Breast epithelium (tissue), 4 donors: ENCODE measurements at regions not wholly inside any gene's neighbourhood (a gene's known extent, or its start where the extent isn't known, plus 50 kb on each side); places are given as distances from the start of the nearest gene placed in this dataset.

Source experiments
- DNase-seq, 2 donors: peaks; one replicate each; pipeline ENCODE4 v3.0.0-alpha.2; 2019; ENCODE audit warnings: low spot score in 2 of 2
- H3K27ac ChIP-seq, 2 donors: fragments of 200-600 bp; sonication (generic) in 1 of 2; one replicate each; pipeline ENCODE4 v1.5.1; 2016 to 2019; ENCODE audit warnings: mild to moderate bottlenecking in 1 of 2
- H3K27me3 ChIP-seq, 2 donors: fragments of 200-600 bp; sonication (generic) in 1 of 2; one replicate each; pipeline versions ENCODE4 v1.5.1 to v1.6.0; 2017 to 2019; ENCODE audit warnings: control low read depth in 1 of 2, mild to moderate bottlenecking in 1 of 2
- H3K36me3 ChIP-seq: fragments of 200-600 bp; one replicate; pipeline ENCODE4 v1.5.1; 2019
- H3K4me1 ChIP-seq, 2 donors: fragments of 200-600 bp; sonication (generic); one replicate each; pipeline ENCODE4 v1.5.1; 2016 to 2019; ENCODE audit warnings: control low read depth in 1 of 2
- H3K4me3 ChIP-seq, 3 donors: fragments of 200-600 bp; sonication (generic); 1 replicate in 2 of 3; 2 replicates in 1 of 3; pipeline ENCODE4 v1.5.1; 2016 to 2019; ENCODE audit warnings: mild to moderate bottlenecking in 3 of 3, moderate library complexity in 2 of 3
- H3K9me3 ChIP-seq, 2 donors: fragments of 200-600 bp; sonication (generic) in 1 of 2; one replicate each; pipeline ENCODE4 v1.5.1; 2016 to 2019; ENCODE audit warnings: control low read depth in 1 of 2
- CTCF ChIP-seq, 3 donors: fragments of 450-650 bp; IDR thresholded peaks; one replicate each; pipeline ENCODE4 v1.5.1; 2016 to 2017; ENCODE audit warnings: antibody characterized with exemption in 3 of 3, mild to moderate bottlenecking in 3 of 3, moderate library complexity in 3 of 3
- POLR2A ChIP-seq: fragments of 450-650 bp; IDR thresholded peaks from one replicate; pipeline ENCODE4 v1.6.1; 2016; ENCODE audit warnings: antibody characterized with exemption, mild to moderate bottlenecking, moderate library complexity
- POLR2AphosphoS5 ChIP-seq, 3 donors: sonication (generic); formaldehyde crosslinking; IDR thresholded peaks; one replicate each; pipeline ENCODE4 v1.6.1; 2017; ENCODE audit warnings: antibody characterized with exemption in 3 of 3
- intact Hi-C: fragments of 100-400 bp; cut with DNase I; formaldehyde crosslinking; loops from one replicate; pipeline ENCODE4 v1.15.1; 2023; ENCODE audit warnings: low total_unique reads

- DNase-seq, result no peak
- Histone ChIP-seq H3K9me3 (no peaks in the 10 kb centered on the region), H3K4me1 (no peaks in the 10 kb centered on the region), H3K27ac (no peak overlapping the region), H3K27me3 (no peaks in the 10 kb centered on the region), H3K4me3 (no peak overlapping the region), H3K36me3 (no peaks in the 10 kb centered on the region)
- intact Hi-C loops, result no loop called here
- TF ChIP-seq POLR2AphosphoS5 (IDR thresholded peaks at IDR 0.05) (no peak), POLR2A (no peak), CTCF (IDR thresholded peaks at IDR 0.05) (no peak)
Observed at GRCh38 chr2:102950371-102950946, 188.6 kb downstream of the TMEM182 start.

DNA sequence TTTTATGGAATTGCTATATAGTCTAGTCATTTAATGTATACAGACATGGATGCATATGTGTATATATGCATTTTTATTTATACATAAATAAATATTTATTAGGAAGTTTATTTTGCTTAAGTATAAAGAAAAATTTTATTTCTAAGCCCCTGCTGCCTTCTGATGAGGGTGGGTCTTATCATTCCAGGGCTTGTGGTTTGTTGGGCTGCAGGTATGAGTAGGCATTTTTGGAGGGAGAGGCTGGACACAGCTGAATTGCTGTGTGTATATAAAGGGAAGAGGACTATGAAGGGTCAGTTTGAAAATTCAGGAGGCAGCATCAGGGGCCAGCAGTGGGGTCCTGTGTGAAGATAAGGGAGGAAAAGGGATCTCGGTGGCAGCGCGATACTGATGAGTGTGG lies 189.4 kb downstream of the TMEM182 start:
- TF ChIP-seq POLR2A, result no peak
- no peak for TF ChIP-seq POLR2AphosphoS5 (IDR thresholded peaks at IDR 0.05)
- TF ChIP-seq CTCF (IDR thresholded peaks at IDR 0.05), result no peak
- Histone ChIP-seq H3K27ac (no peak overlapping the region), H3K27me3 (no peaks in the 10 kb centered on the region), H3K4me3 (no peak overlapping the region), H3K36me3 (no peaks in the 10 kb centered on the region), H3K9me3 (no peaks in the 10 kb centered on the region), H3K4me1 (no peaks in the 10 kb centered on the region)
- DNase-seq, result no peak
- intact Hi-C loops, result no loop called here

DNA sequence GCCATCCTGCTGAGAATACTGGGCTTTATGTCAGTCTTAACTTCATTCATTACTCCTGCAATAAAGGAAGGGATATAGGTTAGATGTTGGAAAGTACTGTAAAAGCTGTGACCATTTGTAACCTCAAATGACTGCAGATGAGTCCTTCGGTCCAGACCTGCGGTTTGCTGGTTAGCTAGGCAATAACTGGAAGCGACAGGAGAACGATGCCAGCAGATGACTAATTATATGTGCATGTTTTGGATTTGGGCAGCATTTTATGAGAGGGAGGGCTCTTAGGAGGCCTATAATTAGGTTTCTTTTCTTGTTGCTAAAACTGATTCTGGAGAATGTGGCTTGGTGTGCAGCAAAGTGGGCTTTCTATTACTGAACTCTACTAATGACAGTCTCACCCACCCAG lies 205.6 kb downstream of the TMEM182 start:
- intact Hi-C loops, result no loop called here
- TF ChIP-seq POLR2A (no peak), POLR2AphosphoS5 (IDR thresholded peaks at IDR 0.05) (no peak), CTCF (IDR thresholded peaks at IDR 0.05) (no peak)
- no peaks in the 10 kb centered on the region for H3K9me3 ChIP-seq
- no peaks in the 10 kb centered on the region for H3K36me3 ChIP-seq
- no peak for DNase-seq
- no peaks in the 10 kb centered on the region for H3K27me3 ChIP-seq
- no peak overlapping the region for H3K4me3 ChIP-seq
- no peaks in the 10 kb centered on the region for H3K4me1 ChIP-seq
- no peak overlapping the region for H3K27ac ChIP-seq

DNA sequence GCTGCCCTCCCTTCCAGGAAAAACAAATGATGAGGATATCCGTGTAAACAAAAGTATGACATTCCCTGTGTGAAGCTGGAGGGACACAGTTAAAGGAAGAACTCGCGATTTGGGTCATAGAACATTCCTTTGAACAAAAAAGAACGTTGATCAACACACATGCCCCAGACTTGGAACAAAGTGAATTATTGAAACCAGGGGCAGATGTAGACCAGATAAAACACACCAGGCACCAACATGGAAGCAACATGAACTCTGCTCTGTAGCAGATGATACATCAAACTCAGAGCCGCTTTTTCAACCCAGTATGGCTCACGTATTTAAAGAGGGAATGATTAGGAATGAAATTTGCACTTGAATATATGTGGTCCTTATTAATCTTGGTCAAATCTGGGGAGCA lies 206.5 kb downstream of the TMEM182 start:
- Histone ChIP-seq H3K27me3 (no peaks in the 10 kb centered on the region), H3K9me3 (no peaks in the 10 kb centered on the region), H3K27ac (no peak overlapping the region), H3K4me3 (no peak overlapping the region), H3K4me1 (no peaks in the 10 kb centered on the region), H3K36me3 (no peaks in the 10 kb centered on the region)
- DNase-seq, result no peak
- no peak for TF ChIP-seq POLR2A
- no peak for TF ChIP-seq POLR2AphosphoS5 (IDR thresholded peaks at IDR 0.05)
- TF ChIP-seq CTCF (IDR thresholded peaks at IDR 0.05), result no peak
- intact Hi-C loops, result no loop called here

GRCh38 chr2:102971701-102972100 lies 209.9 kb downstream of the TMEM182 start:
- Histone ChIP-seq H3K36me3 (no peaks in the 10 kb centered on the region), H3K9me3 (no peaks in the 10 kb centered on the region), H3K27ac (no peak overlapping the region), H3K4me1 (no peaks in the 10 kb centered on the region), H3K4me3 (no peak overlapping the region), H3K27me3 (no peaks in the 10 kb centered on the region)
- no peak for TF ChIP-seq POLR2A
- TF ChIP-seq CTCF (IDR thresholded peaks at IDR 0.05), result no peak
- TF ChIP-seq POLR2AphosphoS5 (IDR thresholded peaks at IDR 0.05), result no peak
- DNase-seq, result no peak
- intact Hi-C loops, result no loop called here
